IMR-90 (cell line): ENCODE measurements at regions not wholly inside any gene's neighbourhood (a gene's known extent, or its start where the extent isn't known, plus 50 kb on each side); places are given as distances from the start of the nearest gene placed in this dataset.

Source experiments
- ATAC-seq: fragments of 200-7000 bp; cut with Tn5 transposase; 2 replicates; pipeline ENCODE4 v1.9.1; 2020; ENCODE audit warnings: low read depth, mild to moderate bottlenecking, moderate library complexity
- BruUV-seq: library from RNA; stranded (reverse); fragments of 400-500 nt; replicated peaks from 2 replicates; lab custom pipeline; 2021; lab: Mats Ljungman, UMichigan
- CTCF ChIA-PET: fragments of 300-600 bp; formaldehyde crosslinking; extraction: SDS; loops from one replicate; lab custom pipeline; 2021; ENCODE audit warnings: antibody characterized with exemption; lab: Yijun Ruan, JAX
- POLR2A ChIA-PET: fragments of 300-600 bp; sonication (Branson Sonifier 250); formaldehyde crosslinking; loops from one replicate; lab custom pipeline; 2022; ENCODE audit warnings: antibody characterized with exemption; ENCODE audit not compliant: unreplicated experiment; lab: Charles Lee
- DNase-seq: peaks from one replicate; pipeline ENCODE4 v3.0.0; 2013
- H2AFZ ChIP-seq: replicated peaks from 2 replicates; pipeline ENCODE3; 2013; ENCODE audit warnings: low read length, mild to moderate bottlenecking; ENCODE audit not compliant: poor library complexity
- H2AK5ac ChIP-seq: 2 replicates; pipeline ENCODE4 v1.6.1; 2013; ENCODE audit warnings: low read depth, low read length, inconsistent platforms
- H2AK9ac ChIP-seq: replicated peaks from 2 replicates; pipeline ENCODE3; 2013; ENCODE audit warnings: mild to moderate bottlenecking, low read depth, low read length, moderate library complexity; ENCODE audit not compliant: poor library complexity
- H2BK120ac ChIP-seq: 2 replicates; pipeline ENCODE4 v1.6.1; 2013; ENCODE audit warnings: low read depth, low read length, inconsistent platforms
- H2BK15ac ChIP-seq: 3 replicates; pipeline ENCODE4 v1.6.1; 2013; ENCODE audit warnings: low read depth, low read length, inconsistent platforms
- H2BK20ac ChIP-seq: 2 replicates; pipeline ENCODE4 v1.6.1; 2013; ENCODE audit warnings: low read depth, mild to moderate bottlenecking, inconsistent platforms, low read length, moderate library complexity
- H2BK5ac ChIP-seq: 2 replicates; pipeline ENCODE4 v1.6.1; 2013; ENCODE audit warnings: mild to moderate bottlenecking, low read depth, low read length, inconsistent platforms; ENCODE audit not compliant: poor library complexity, severe bottlenecking
- H3K14ac ChIP-seq: replicated peaks from 2 replicates; pipeline ENCODE4 v1.6.1; 2013; ENCODE audit warnings: low read depth, low read length, inconsistent platforms
- H3K18ac ChIP-seq: 2 replicates; pipeline ENCODE4 v1.6.1; 2013; ENCODE audit warnings: low read depth, low read length, control low read depth
- H3K23ac ChIP-seq: 2 replicates; pipeline ENCODE4 v1.6.1; 2013; ENCODE audit warnings: low read depth, low read length, inconsistent platforms
- H3K27ac ChIP-seq: 2 replicates; pipeline ENCODE4 v1.5.1; 2013; ENCODE audit warnings: mild to moderate bottlenecking, control low read depth, low read length; ENCODE audit not compliant: insufficient read depth
- H3K27me3 ChIP-seq: 2 replicates; pipeline ENCODE4 v1.6.1; 2013; ENCODE audit warnings: low read length; ENCODE audit not compliant: control insufficient read depth, insufficient read depth
- H3K36me3 ChIP-seq: 2 replicates; pipeline ENCODE4 v1.6.1; 2013; ENCODE audit warnings: low read length, mixed read lengths; ENCODE audit not compliant: control insufficient read depth, insufficient read depth
- H3K4ac ChIP-seq: 2 replicates; pipeline ENCODE4 v1.6.1; 2013; ENCODE audit warnings: low read depth, low read length, inconsistent platforms
- H3K4me1 ChIP-seq: 2 replicates; pipeline ENCODE4 v1.6.1; 2013; ENCODE audit warnings: low read length, mixed read lengths; ENCODE audit not compliant: control insufficient read depth, insufficient read depth
- H3K4me2 ChIP-seq: 2 replicates; pipeline ENCODE4 v1.6.1; 2013; ENCODE audit warnings: low read depth, mild to moderate bottlenecking, control low read depth, low read length, moderate library complexity
- H3K4me3 ChIP-seq: 2 replicates; pipeline ENCODE4 v1.5.1; 2013; ENCODE audit warnings: low read depth, mild to moderate bottlenecking, control low read depth, low read length, moderate library complexity; ENCODE audit not compliant: insufficient read depth
- H3K56ac ChIP-seq: 2 replicates; pipeline ENCODE4 v1.6.1; 2013; ENCODE audit warnings: low read length, inconsistent platforms; ENCODE audit not compliant: insufficient read depth; ENCODE audit errors: extremely low read depth
- H3K79me1 ChIP-seq, 2 experiments: 2 replicates each; pipeline ENCODE4 v1.6.1; 2013; ENCODE audit warnings: low read length in 2 of 2, inconsistent platforms in 1 of 2, low read depth in 1 of 2
- H3K9ac ChIP-seq: 2 replicates; pipeline ENCODE4 v1.6.1; 2013; ENCODE audit warnings: low read depth, low read length, control low read depth
- H3K9me1 ChIP-seq: 2 replicates; pipeline ENCODE4 v1.6.1; 2013; ENCODE audit warnings: low read length, inconsistent platforms; ENCODE audit not compliant: insufficient read depth
- H3K9me3 ChIP-seq: 2 replicates; pipeline ENCODE4 v1.6.1; 2013; ENCODE audit warnings: low read length; ENCODE audit not compliant: control insufficient read depth, insufficient read depth
- H4K20me1 ChIP-seq: 2 replicates; pipeline ENCODE4 v1.6.1; 2013; ENCODE audit warnings: low read length, inconsistent platforms; ENCODE audit not compliant: insufficient read depth
- H4K5ac ChIP-seq: 2 replicates; pipeline ENCODE4 v1.6.1; 2013; ENCODE audit warnings: mild to moderate bottlenecking, low read depth, low read length, control low read depth
- H4K8ac ChIP-seq, 2 experiments: 2 replicates each; pipeline ENCODE4 v1.6.1; 2013; ENCODE audit warnings: low read depth in 2 of 2, low read length in 2 of 2, control low read depth in 1 of 2, inconsistent platforms in 1 of 2
- H4K91ac ChIP-seq: 2 replicates; pipeline ENCODE4 v1.6.1; 2013; ENCODE audit warnings: low read depth, low read length, inconsistent platforms; ENCODE audit not compliant: insufficient read depth
- BHLHE40 ChIP-seq: fragments of 150-350 bp; IDR thresholded peaks from 2 replicates; pipeline ENCODE4 v1.6.1; 2016; ENCODE audit warnings: mild to moderate bottlenecking, low read depth, low read length
- CEBPB ChIP-seq: IDR thresholded peaks from 2 replicates; pipeline ENCODE4 v1.6.1; 2012; ENCODE audit warnings: low read depth, low read length, improper control_type of control experiment
- CHD1 ChIP-seq: IDR thresholded peaks from 2 replicates; pipeline ENCODE4 v1.6.1; 2012; ENCODE audit warnings: low read depth, low read length, improper control_type of control experiment
- CTCF ChIP-seq: conservative IDR thresholded peaks from 2 replicates; pipeline ENCODE4 v1.5.1; 2012; ENCODE audit warnings: mild to moderate bottlenecking, low read depth, low read length, improper control_type of control experiment
- ELK1 ChIP-seq: fragments of 150-350 bp; IDR thresholded peaks from 2 replicates; pipeline ENCODE4 v1.6.1; 2016; ENCODE audit warnings: low read depth, mild to moderate bottlenecking, low read length, moderate library complexity, borderline replicate concordance
- FOS ChIP-seq: fragments of 150-350 bp; IDR thresholded peaks from 2 replicates; pipeline ENCODE4 v1.6.1; 2016; ENCODE audit warnings: low read depth, low read length
- MAZ ChIP-seq: IDR thresholded peaks from 2 replicates; pipeline ENCODE4 v1.6.1; 2012; ENCODE audit warnings: low read depth, mild to moderate bottlenecking, low read length, improper control_type of control experiment, moderate library complexity, borderline replicate concordance
- MXI1 ChIP-seq: IDR thresholded peaks from 2 replicates; pipeline ENCODE4 v1.6.1; 2012; ENCODE audit warnings: low read depth, mild to moderate bottlenecking, low read length, moderate library complexity, borderline replicate concordance
- NFE2L2 ChIP-seq: fragments of 150-350 bp; IDR thresholded peaks from 2 replicates; pipeline ENCODE4 v1.6.1; 2016; ENCODE audit warnings: low read depth, mild to moderate bottlenecking, low read length
- RCOR1 ChIP-seq: IDR thresholded peaks from 2 replicates; pipeline ENCODE4 v1.6.1; 2012; ENCODE audit warnings: mild to moderate bottlenecking, low read length, improper control_type of control experiment; ENCODE audit not compliant: insufficient replicate concordance
- SMC3 ChIP-seq: fragments of 150-350 bp; IDR thresholded peaks from 2 replicates; pipeline ENCODE4 v1.6.1; 2016; ENCODE audit warnings: low read depth, mild to moderate bottlenecking, antibody characterized with exemption, low read length, moderate library complexity
- USF2 ChIP-seq: fragments of 150-350 bp; IDR thresholded peaks from 2 replicates; pipeline ENCODE4 v1.6.1; 2017; ENCODE audit warnings: mild to moderate bottlenecking, antibody characterized with exemption, low read length, low read depth
- WGBS, 2 experiments: methylation state at CpG; one replicate each; pipeline versions ENCODE4 v1.1.5 to v1.1.7; 2013; ENCODE audit warnings: missing lambda C conversion rate in 2 of 2; ENCODE audit not compliant: insufficient read length in 1 of 2; ENCODE audit errors: extremely low coverage in 2 of 2; 5-methylcytosine and 5-hydroxymethylcytosine counted together
- dilution Hi-C: fragments of 300-500 bp; cut with HindIII; formaldehyde crosslinking; loops from one replicate; pipeline ENCODE4 v1.14.3; 2018; ENCODE audit warnings: low sequenced_read_pairs; ENCODE audit not compliant: unreplicated experiment
- in situ Hi-C: fragments of 300-500 bp; cut with MboI; formaldehyde crosslinking; loops from 3 replicates; pipeline ENCODE4 v1.14.3; 2019; ENCODE audit warnings: low sequenced_read_pairs, inconsistent platforms, mixed read lengths
- intact Hi-C: fragments of 100-400 bp; cut with micrococcal nuclease; formaldehyde crosslinking; loops from 2 replicates; pipeline ENCODE4 v1.10.0; 2022

- H3K9me3 ChIP-seq, result no peaks in the 10 kb centered on the region
- no peak overlapping the region for H2BK20ac ChIP-seq
- H4K91ac ChIP-seq, result no peak overlapping the region
- no peak for ATAC-seq
- intact Hi-C loops (no loop called here), dilution Hi-C loops (no loop called here), in situ Hi-C loops (no loop called here)
- no peaks in the 10 kb centered on the region; the same call in 1 of the 2 replicates for H3K9me1 ChIP-seq
- H3K18ac ChIP-seq, result no peak overlapping the region
- no peak overlapping the region for H4K8ac ChIP-seq
- no peak overlapping the region for H4K5ac ChIP-seq
- H2AK5ac ChIP-seq, result no peak overlapping the region
- no peak overlapping the region for H3K4me2 ChIP-seq
- H3K36me3 ChIP-seq, result no peaks in the 10 kb centered on the region
- H3K27me3 ChIP-seq, result peaks cover 13% of the 10 kb centered on the region
- ChIA-PET CTCF (no interaction called here), POLR2A (no interaction called here)
- H3K4me3 ChIP-seq, result no peak overlapping the region
- no peak overlapping the region for H2AFZ ChIP-seq
- no peak overlapping the region for H2BK5ac ChIP-seq
- WGBS, 2 experiments, result no CpG with 5 or more reads among the region's 9 CpGs
- H3K4ac ChIP-seq, result no peak overlapping the region
- BruUV-seq, result no TSS peak
- no peak overlapping the region for H3K27ac ChIP-seq
- H3K79me1 ChIP-seq, result no peaks in the 10 kb centered on the region
- DNase-seq, result no peak
- no peak overlapping the region for H3K56ac ChIP-seq
- no peak for TF ChIP-seq MXI1
- TF ChIP-seq CHD1, result no peak
- TF ChIP-seq ELK1, result no peak
- TF ChIP-seq MAZ, result no peak
- TF ChIP-seq FOS, result no peak
- no peak for TF ChIP-seq BHLHE40
- TF ChIP-seq USF2, result no peak
- no peak for TF ChIP-seq CTCF
- TF ChIP-seq RCOR1, result no peak
- TF ChIP-seq CEBPB, result no peak
- no peak for TF ChIP-seq NFE2L2
- TF ChIP-seq SMC3, result no peak
- H4K20me1 ChIP-seq, result no peaks in the 10 kb centered on the region
- no peak overlapping the region for H3K23ac ChIP-seq
- no peak overlapping the region for H2AK9ac ChIP-seq
- H3K4me1 ChIP-seq, result no peaks in the 10 kb centered on the region
- no peak overlapping the region for H3K9ac ChIP-seq
- H2BK120ac ChIP-seq, result no peak overlapping the region
- no peak overlapping the region for H3K14ac ChIP-seq
- H2BK15ac ChIP-seq, result no peak overlapping the region
Measured at GRCh38 chr6:963456-963855, 270.5 kb upstream of the EXOC2 start.
